Kidney (tissue), 13 donors: ENCODE measurements at regions not wholly inside any gene's neighbourhood (a gene's known extent, or its start where the extent isn't known, plus 50 kb on each side); places are given as distances from the start of the nearest gene placed in this dataset.
"Not testable (repeated sequence)": the region's sequence is repeated elsewhere in the genome, so short reads cannot be mapped to it uniquely, and the experiment has no call there.

Experiments used
- DNase-seq, 5 donors: peaks; one replicate each; pipeline ENCODE4 v3.0.0-alpha.2; 2013 to 2020
- FAIRE-seq: peaks from 2 replicates; lab custom pipeline; 2012; peaks lifted over from hg19 to GRCh38; lab: Jason Lieb, UNC
- H3K27ac ChIP-seq, 2 donors: one replicate each; pipeline ENCODE4 v1.7.0; 2013; ENCODE audit warnings: low read depth in 2 of 2, low read length in 2 of 2, inconsistent platforms in 1 of 2
- H3K27me3 ChIP-seq: one replicate; pipeline ENCODE4 v1.7.1; 2013; ENCODE audit warnings: low read length, inconsistent platforms; ENCODE audit not compliant: control insufficient read depth, insufficient read depth
- H3K36me3 ChIP-seq, 3 donors: one replicate each; pipeline versions ENCODE4 v1.7.0 to v1.7.1; 2013; ENCODE audit warnings: low read length in 3 of 3, control low read depth in 1 of 3, inconsistent platforms in 1 of 3; ENCODE audit not compliant: insufficient read depth in 3 of 3, control insufficient read depth in 2 of 3
- H3K4me1 ChIP-seq, 3 donors: one replicate each; pipeline versions ENCODE4 v1.7.0 to v1.7.1; 2013; ENCODE audit warnings: low read length in 3 of 3, inconsistent platforms in 1 of 3, low read depth in 1 of 3; ENCODE audit not compliant: control insufficient read depth in 2 of 3, insufficient read depth in 2 of 3
- H3K4me3 ChIP-seq, 3 donors: one replicate each; pipeline versions ENCODE4 v1.7.0 to v1.8.1; 2013; ENCODE audit warnings: low read length in 3 of 3, control low read depth in 1 of 3, inconsistent platforms in 1 of 3
- H3K9ac ChIP-seq, 3 donors: one replicate each; pipeline versions ENCODE4 v1.7.0 to v1.7.1; 2013; ENCODE audit warnings: low read length in 3 of 3, control low read depth in 1 of 3, inconsistent platforms in 1 of 3
- H3K9me3 ChIP-seq, 3 donors: one replicate each; pipeline versions ENCODE4 v1.7.0 to v1.7.1; 2013; ENCODE audit warnings: low read length in 3 of 3, control low read depth in 1 of 3, inconsistent platforms in 1 of 3; ENCODE audit not compliant: control insufficient read depth in 2 of 3, insufficient read depth in 1 of 3
- intact Hi-C: fragments of 100-400 bp; cut with DNase I; formaldehyde crosslinking; loops from one replicate; pipeline ENCODE4 v1.11.1; 2022
- TF ChIP-seq, protein P1 (sequence below): IDR thresholded peaks from 3 replicates; pipeline ENCODE4 v1.5.1; 2012; ENCODE audit warnings: mild to moderate bottlenecking, moderate library complexity, borderline replicate concordance; ENCODE audit not compliant: insufficient read depth; ENCODE audit errors: extremely low read depth
- donor health status: control.
- donor health status: control.
- donor health status: control.
- donor health status: control.
- donor health status: control.
- donor health status: DM: yes; HTN: yes; CAD: no.
- donor health status: Normal renal cell carcinoma (clear cell type).

DNA sequence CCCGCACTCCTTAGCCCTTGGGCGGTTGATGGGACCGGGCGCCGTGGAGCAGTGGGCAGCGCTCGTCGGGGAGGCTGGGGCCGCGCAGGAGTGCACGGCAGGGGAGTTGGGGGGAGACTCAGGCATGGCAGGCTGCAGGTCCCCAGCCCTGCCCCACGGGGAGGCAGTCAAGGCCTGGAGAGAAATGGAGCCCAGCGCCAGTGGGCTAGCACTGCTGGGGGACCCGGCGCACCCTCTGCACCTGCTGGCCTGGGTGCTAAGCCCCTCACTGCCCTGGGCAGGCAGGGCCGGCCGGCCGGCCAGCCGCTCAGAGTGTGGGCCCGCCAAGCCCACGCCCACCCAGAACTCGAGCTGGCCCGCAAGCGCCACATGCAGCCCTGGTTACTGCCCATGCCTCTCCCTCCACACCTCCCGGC is 147.2 kb upstream of the PITRM1 start:
- no peak overlapping the region for H3K9ac ChIP-seq
- TF ChIP-seq, protein P1, sequence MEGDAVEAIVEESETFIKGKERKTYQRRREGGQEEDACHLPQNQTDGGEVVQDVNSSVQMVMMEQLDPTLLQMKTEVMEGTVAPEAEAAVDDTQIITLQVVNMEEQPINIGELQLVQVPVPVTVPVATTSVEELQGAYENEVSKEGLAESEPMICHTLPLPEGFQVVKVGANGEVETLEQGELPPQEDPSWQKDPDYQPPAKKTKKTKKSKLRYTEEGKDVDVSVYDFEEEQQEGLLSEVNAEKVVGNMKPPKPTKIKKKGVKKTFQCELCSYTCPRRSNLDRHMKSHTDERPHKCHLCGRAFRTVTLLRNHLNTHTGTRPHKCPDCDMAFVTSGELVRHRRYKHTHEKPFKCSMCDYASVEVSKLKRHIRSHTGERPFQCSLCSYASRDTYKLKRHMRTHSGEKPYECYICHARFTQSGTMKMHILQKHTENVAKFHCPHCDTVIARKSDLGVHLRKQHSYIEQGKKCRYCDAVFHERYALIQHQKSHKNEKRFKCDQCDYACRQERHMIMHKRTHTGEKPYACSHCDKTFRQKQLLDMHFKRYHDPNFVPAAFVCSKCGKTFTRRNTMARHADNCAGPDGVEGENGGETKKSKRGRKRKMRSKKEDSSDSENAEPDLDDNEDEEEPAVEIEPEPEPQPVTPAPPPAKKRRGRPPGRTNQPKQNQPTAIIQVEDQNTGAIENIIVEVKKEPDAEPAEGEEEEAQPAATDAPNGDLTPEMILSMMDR = no peak
- H3K4me3 ChIP-seq = no peak overlapping the region
- DNase-seq = no peak
- H3K27me3 ChIP-seq = no peaks in the 10 kb centered on the region
- no peak overlapping the region for H3K27ac ChIP-seq
- H3K4me1 ChIP-seq = no peaks in the 10 kb centered on the region
- intact Hi-C loops = no loop called here
- peaks cover 0 to 2% (median 0%) of the 10 kb centered on the region in 3 donors for H3K9me3 ChIP-seq
- FAIRE-seq = no peak
- no peaks in the 10 kb centered on the region for H3K36me3 ChIP-seq

GRCh38 chr10:3318480-3318807 is 145.9 kb upstream of the PITRM1 start:
- H3K36me3 ChIP-seq, H3K27ac ChIP-seq, H3K4me1 ChIP-seq, H3K9ac ChIP-seq, intact Hi-C loops, H3K9me3 ChIP-seq, H3K27me3 ChIP-seq, H3K4me3 ChIP-seq, DNase-seq, FAIRE-seq: not testable (repeated sequence)

- DNase-seq, H3K9me3 ChIP-seq, H3K27me3 ChIP-seq, intact Hi-C loops, H3K4me3 ChIP-seq, H3K36me3 ChIP-seq, H3K9ac ChIP-seq, H3K27ac ChIP-seq, H3K4me1 ChIP-seq, FAIRE-seq: not testable (repeated sequence)
Observed at GRCh38 chr10:3317553-3318479, 145.2 kb upstream of the PITRM1 start.

- H3K36me3 ChIP-seq, intact Hi-C loops, H3K4me1 ChIP-seq, H3K27ac ChIP-seq, H3K4me3 ChIP-seq, H3K9me3 ChIP-seq, H3K9ac ChIP-seq, FAIRE-seq, H3K27me3 ChIP-seq: not testable (repeated sequence)
- DNase-seq = peak in 1 of 5 donors; percentile 38
Observed at GRCh38 chr10:3314445-3315085, 142.0 kb upstream of the PITRM1 start.

DNA sequence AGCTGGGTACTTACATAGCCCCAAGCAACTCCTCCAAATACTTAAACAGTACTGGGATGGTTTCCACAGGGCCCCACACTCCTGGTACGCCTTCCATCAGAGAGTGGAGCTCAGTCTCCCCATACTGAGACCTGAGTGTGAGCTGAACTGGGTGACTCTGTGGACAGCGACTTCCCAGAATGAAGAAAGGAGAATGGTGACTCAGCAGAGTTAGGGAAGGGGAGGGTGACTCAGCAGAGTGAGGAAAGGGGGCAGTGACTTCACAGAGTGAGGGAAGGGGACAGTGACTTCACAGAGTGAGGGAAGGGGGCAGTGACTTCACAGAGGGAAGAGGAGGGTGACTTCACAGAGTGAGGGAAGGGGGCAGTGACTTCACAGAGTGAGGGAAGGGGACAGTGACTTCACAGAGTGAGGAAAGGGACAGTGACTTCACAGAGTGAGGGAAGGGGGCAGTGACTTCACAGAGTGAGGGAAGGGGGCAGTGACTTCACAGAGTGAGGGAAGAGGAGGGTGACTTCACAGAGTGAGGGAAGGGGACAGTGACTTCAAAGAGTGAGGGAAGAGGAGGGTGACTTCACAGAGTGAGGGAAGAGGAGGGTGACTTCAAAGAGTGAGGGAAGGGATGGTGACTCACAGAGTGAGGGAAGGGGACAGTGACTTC is 141.3 kb upstream of the PITRM1 start:
- FAIRE-seq, H3K9ac ChIP-seq, H3K4me3 ChIP-seq, H3K27ac ChIP-seq, H3K9me3 ChIP-seq, H3K4me1 ChIP-seq, H3K27me3 ChIP-seq, H3K36me3 ChIP-seq, intact Hi-C loops: not testable (repeated sequence)
- peak in 3 of 5 donors; percentile 41 to 76 (median 74) for DNase-seq
